GM12878 (cell line): ENCODE measurements at regions not wholly inside any gene's neighbourhood (a gene's known extent, or its start where the extent isn't known, plus 50 kb on each side); places are given as distances from the start of the nearest gene placed in this dataset.

Experiments used
- ATAC-seq: fragments of 200-7000 bp; cut with Tn5 transposase; 3 replicates; pipeline ENCODE4 v1.9.1; 2020; ENCODE audit warnings: mild to moderate bottlenecking, moderate library complexity
- BruUV-seq: library from RNA; stranded (reverse); fragments of 400-500 nt; replicated peaks from 2 replicates; lab custom pipeline; 2021; lab: Mats Ljungman, UMichigan
- CTCF ChIA-PET: fragments of 300-600 bp; sonication (Branson Sonifier 250); formaldehyde crosslinking; extraction: SDS; loops from one replicate; lab custom pipeline; 2021; ENCODE audit warnings: inconsistent platforms; lab: Yijun Ruan, JAX
- POLR2A ChIA-PET: fragments of 350-600 bp; formaldehyde crosslinking; extraction: SDS; loops from one replicate; lab custom pipeline; 2021; ENCODE audit warnings: inconsistent platforms; lab: Charles Lee
- RAD21 ChIA-PET: fragments of 300-600 bp; sonication (Branson Sonifier 250); formaldehyde crosslinking; loops from one replicate; lab custom pipeline; 2023; ENCODE audit warnings: antibody characterized with exemption; ENCODE audit not compliant: unreplicated experiment; lab: Charles Lee
- SMC1A ChIA-PET: fragments of 300-600 bp; sonication (Branson Sonifier 250); formaldehyde crosslinking; loops from one replicate; lab custom pipeline; 2023; ENCODE audit not compliant: unreplicated experiment, uncharacterized antibody; lab: Charles Lee
- DNase-seq: peaks from one replicate; pipeline ENCODE4 v3.0.0-alpha.2; 2011; ENCODE audit warnings: low read depth, low spot score
- FAIRE-seq: peaks from 3 replicates; lab custom pipeline; 2011; peaks lifted over from hg19 to GRCh38; lab: Jason Lieb, UNC
- H2AFZ ChIP-seq: 2 replicates; pipeline ENCODE4 v1.6.0; 2011; ENCODE audit warnings: low read depth, low read length, control low read depth; ENCODE audit not compliant: control insufficient read depth
- H3K27ac ChIP-seq: 2 replicates; pipeline ENCODE4 v1.5.1; 2011; ENCODE audit warnings: control low read depth; ENCODE audit not compliant: control insufficient read depth, insufficient read depth
- H3K27me3 ChIP-seq, 2 experiments: replicated peaks in 1 of 2; 2 replicates each; pipeline versions ENCODE4 v1.6.0 to v1.6.1; 2011; ENCODE audit warnings: low read length in 1 of 2; ENCODE audit not compliant: control insufficient read depth in 2 of 2, insufficient read depth in 2 of 2
- H3K36me3 ChIP-seq, 2 experiments: 2 replicates each; pipeline ENCODE4 v1.5.1; 2011; ENCODE audit warnings: low read length in 1 of 2; ENCODE audit not compliant: control insufficient read depth in 2 of 2, insufficient read depth in 2 of 2
- H3K4me1 ChIP-seq: 2 replicates; pipeline ENCODE4 v1.6.1; 2011; ENCODE audit warnings: mild to moderate bottlenecking, low read length, moderate library complexity, mixed read lengths; ENCODE audit not compliant: control insufficient read depth, insufficient read depth
- H3K4me2 ChIP-seq: 2 replicates; pipeline ENCODE4 v1.6.0; 2011; ENCODE audit warnings: control low read depth; ENCODE audit not compliant: control insufficient read depth, insufficient read depth
- H3K4me3 ChIP-seq: fragments of 200-600 bp; sonication (generic); 2 replicates; pipeline ENCODE4 v1.5.1; 2016
- H3K79me2 ChIP-seq: 2 replicates; pipeline ENCODE4 v1.6.0; 2011; ENCODE audit warnings: low read length; ENCODE audit not compliant: control insufficient read depth, insufficient read depth
- H3K9ac ChIP-seq: 2 replicates; pipeline ENCODE4 v1.8.0; 2011; ENCODE audit warnings: low read length, control low read depth, mixed read lengths; ENCODE audit not compliant: control insufficient read depth, insufficient read depth
- H3K9me3 ChIP-seq: replicated peaks from 3 replicates; pipeline ENCODE4 v1.5.1; 2011; ENCODE audit warnings: mild to moderate bottlenecking, low read length; ENCODE audit not compliant: control insufficient read depth, insufficient read depth
- H4K20me1 ChIP-seq: 2 replicates; pipeline ENCODE4 v1.6.0; 2011; ENCODE audit not compliant: control insufficient read depth, insufficient read depth
- GATAD2B ChIP-seq: fragments of 450-650 bp; conservative IDR thresholded peaks from 2 replicates; pipeline ENCODE4 v1.6.1; 2017; ENCODE audit warnings: low read depth, mild to moderate bottlenecking, moderate library complexity
- KLF5 ChIP-seq: fragments of 450-650 bp; IDR thresholded peaks from 2 replicates; pipeline ENCODE4 v1.6.1; 2014; ENCODE audit warnings: mild to moderate bottlenecking; ENCODE audit not compliant: partially characterized antibody
- NBN ChIP-seq: fragments of 450-650 bp; IDR thresholded peaks from 2 replicates; pipeline ENCODE4 v1.6.1; 2016
- NFXL1 ChIP-seq: fragments of 450-650 bp; IDR thresholded peaks from 2 replicates; pipeline ENCODE4 v1.6.1; 2017; ENCODE audit warnings: antibody characterized with exemption, mild to moderate bottlenecking, borderline replicate concordance
- PAX8 ChIP-seq: fragments of 450-650 bp; IDR thresholded peaks from 2 replicates; pipeline ENCODE4 v1.6.1; 2017; ENCODE audit warnings: mild to moderate bottlenecking, moderate library complexity
- POLR2AphosphoS2 ChIP-seq: IDR thresholded peaks from 2 replicates; pipeline ENCODE4 v1.6.1; 2011; ENCODE audit warnings: low read depth, mild to moderate bottlenecking, low read length, improper control_type of control experiment, moderate library complexity
- RFX5 ChIP-seq: IDR thresholded peaks from 2 replicates; pipeline ENCODE4 v1.6.1; 2011; ENCODE audit warnings: low read depth, low read length, improper control_type of control experiment
- TARDBP ChIP-seq: IDR thresholded peaks from 2 replicates; pipeline ENCODE4 v1.6.1; 2016; ENCODE audit warnings: borderline replicate concordance
- WGBS: methylation state at CpG from one replicate; pipeline ENCODE4 v1.1.6; 2016; ENCODE audit warnings: low lambda C conversion rate; ENCODE audit not compliant: insufficient replicate concordance, insufficient coverage; ENCODE audit errors: missing lambda C conversion rate; 5-methylcytosine and 5-hydroxymethylcytosine counted together
- in situ Hi-C: fragments of 300-500 bp; cut with MboI; formaldehyde crosslinking; loops from 9 replicates; pipeline ENCODE4 v1.14.3; 2018; ENCODE audit warnings: mixed read lengths
- intact Hi-C: fragments of 100-400 bp; cut with micrococcal nuclease; formaldehyde crosslinking; loops from one replicate; pipeline ENCODE4 v1.14.2; 2022; ENCODE audit not compliant: unreplicated experiment
- TF ChIP-seq, protein P1 (sequence below): fragments of 450-650 bp; IDR thresholded peaks from 2 replicates; pipeline ENCODE4 v1.6.1; 2017; ENCODE audit warnings: borderline replicate concordance
- TF ChIP-seq, protein P2 (sequence below): fragments of 450-650 bp; IDR thresholded peaks from 2 replicates; pipeline ENCODE4 v1.6.1; 2017; ENCODE audit warnings: mild to moderate bottlenecking, moderate library complexity
- TF ChIP-seq, protein P3 (sequence below): fragments of 450-650 bp; IDR thresholded peaks from 2 replicates; pipeline ENCODE4 v1.6.1; 2017; ENCODE audit warnings: mild to moderate bottlenecking
- TF ChIP-seq, protein P4 (sequence below): IDR thresholded peaks from 2 replicates; pipeline ENCODE4 v1.6.1; 2011; ENCODE audit warnings: low read depth, low read length, improper control_type of control experiment, borderline replicate concordance
- TF ChIP-seq, protein P5 (sequence below): fragments of 450-650 bp; IDR thresholded peaks from 2 replicates; pipeline ENCODE4 v1.6.1; 2017; ENCODE audit warnings: mild to moderate bottlenecking, low read depth, inconsistent platforms; ENCODE audit not compliant: poor library complexity, severe bottlenecking

DNA sequence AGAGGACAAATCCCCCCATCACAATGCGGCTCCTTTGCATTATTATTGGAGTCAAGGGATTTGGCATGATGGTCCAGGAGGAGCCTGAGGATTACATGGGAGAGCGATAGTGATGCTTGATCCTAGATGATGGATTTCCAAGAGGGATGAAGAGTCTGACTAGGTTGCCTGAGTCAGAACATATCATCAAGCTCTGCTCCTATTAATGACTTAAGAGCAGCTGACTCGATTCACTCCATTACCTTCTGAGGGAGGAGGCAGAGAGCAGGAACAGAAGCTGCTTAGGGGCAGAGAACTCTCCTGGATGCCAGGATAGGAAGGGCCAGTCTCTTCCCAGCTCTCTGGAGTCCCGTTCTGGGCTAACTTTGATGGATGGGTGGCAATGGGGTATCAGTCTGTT is 54.0 kb upstream of the CISTR start:
- DNase-seq, result no peak
- WGBS, result 12% methylated on average over 4 of the region's 4 CpGs
- Histone ChIP-seq H3K4me1 (no peaks in the 10 kb centered on the region), H4K20me1 (no peaks in the 10 kb centered on the region), H3K27ac (no peak overlapping the region), H3K79me2 (no peaks in the 10 kb centered on the region), H3K9ac (no peak overlapping the region), H3K27me3 (peaks cover 0 to 9% of the 10 kb centered on the region in 2 experiments; a peak in 3 of 4 replicates), H2AFZ (no peak overlapping the region), H3K36me3 (no peaks in the 10 kb centered on the region), H3K4me3 (no peak overlapping the region), H3K9me3 (no peaks in the 10 kb centered on the region), H3K4me2 (no peak overlapping the region)
- ATAC-seq, result no peak
- ChIA-PET CTCF (interaction anchor here (1.5 kb wide), 1 partner anchor 60 kb away, joined by 6 read pairs; no protein-coding TSS in a partner anchor), RAD21 (no interaction called here), POLR2A (interaction anchor here (0.5 to 1.8 kb wide), 2 partner anchors 23 to 98 kb away, joined by 3 to 5 read pairs; no protein-coding TSS in a partner anchor), SMC1A (interaction anchor here (0.6 to 1.3 kb wide), 3 partner anchors 8 to 115 kb away, joined by 3 to 4 read pairs (median 3); no protein-coding TSS in a partner anchor)
- intact Hi-C loops (no loop called here), in situ Hi-C loops (no loop called here)
- no peak for FAIRE-seq
- no TSS peak for BruUV-seq
- TF ChIP-seq, protein P1, sequence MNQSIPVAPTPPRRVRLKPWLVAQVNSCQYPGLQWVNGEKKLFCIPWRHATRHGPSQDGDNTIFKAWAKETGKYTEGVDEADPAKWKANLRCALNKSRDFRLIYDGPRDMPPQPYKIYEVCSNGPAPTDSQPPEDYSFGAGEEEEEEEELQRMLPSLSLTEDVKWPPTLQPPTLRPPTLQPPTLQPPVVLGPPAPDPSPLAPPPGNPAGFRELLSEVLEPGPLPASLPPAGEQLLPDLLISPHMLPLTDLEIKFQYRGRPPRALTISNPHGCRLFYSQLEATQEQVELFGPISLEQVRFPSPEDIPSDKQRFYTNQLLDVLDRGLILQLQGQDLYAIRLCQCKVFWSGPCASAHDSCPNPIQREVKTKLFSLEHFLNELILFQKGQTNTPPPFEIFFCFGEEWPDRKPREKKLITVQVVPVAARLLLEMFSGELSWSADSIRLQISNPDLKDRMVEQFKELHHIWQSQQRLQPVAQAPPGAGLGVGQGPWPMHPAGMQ, result no peak
- no peak for TF ChIP-seq NFXL1
- TF ChIP-seq, protein P2, sequence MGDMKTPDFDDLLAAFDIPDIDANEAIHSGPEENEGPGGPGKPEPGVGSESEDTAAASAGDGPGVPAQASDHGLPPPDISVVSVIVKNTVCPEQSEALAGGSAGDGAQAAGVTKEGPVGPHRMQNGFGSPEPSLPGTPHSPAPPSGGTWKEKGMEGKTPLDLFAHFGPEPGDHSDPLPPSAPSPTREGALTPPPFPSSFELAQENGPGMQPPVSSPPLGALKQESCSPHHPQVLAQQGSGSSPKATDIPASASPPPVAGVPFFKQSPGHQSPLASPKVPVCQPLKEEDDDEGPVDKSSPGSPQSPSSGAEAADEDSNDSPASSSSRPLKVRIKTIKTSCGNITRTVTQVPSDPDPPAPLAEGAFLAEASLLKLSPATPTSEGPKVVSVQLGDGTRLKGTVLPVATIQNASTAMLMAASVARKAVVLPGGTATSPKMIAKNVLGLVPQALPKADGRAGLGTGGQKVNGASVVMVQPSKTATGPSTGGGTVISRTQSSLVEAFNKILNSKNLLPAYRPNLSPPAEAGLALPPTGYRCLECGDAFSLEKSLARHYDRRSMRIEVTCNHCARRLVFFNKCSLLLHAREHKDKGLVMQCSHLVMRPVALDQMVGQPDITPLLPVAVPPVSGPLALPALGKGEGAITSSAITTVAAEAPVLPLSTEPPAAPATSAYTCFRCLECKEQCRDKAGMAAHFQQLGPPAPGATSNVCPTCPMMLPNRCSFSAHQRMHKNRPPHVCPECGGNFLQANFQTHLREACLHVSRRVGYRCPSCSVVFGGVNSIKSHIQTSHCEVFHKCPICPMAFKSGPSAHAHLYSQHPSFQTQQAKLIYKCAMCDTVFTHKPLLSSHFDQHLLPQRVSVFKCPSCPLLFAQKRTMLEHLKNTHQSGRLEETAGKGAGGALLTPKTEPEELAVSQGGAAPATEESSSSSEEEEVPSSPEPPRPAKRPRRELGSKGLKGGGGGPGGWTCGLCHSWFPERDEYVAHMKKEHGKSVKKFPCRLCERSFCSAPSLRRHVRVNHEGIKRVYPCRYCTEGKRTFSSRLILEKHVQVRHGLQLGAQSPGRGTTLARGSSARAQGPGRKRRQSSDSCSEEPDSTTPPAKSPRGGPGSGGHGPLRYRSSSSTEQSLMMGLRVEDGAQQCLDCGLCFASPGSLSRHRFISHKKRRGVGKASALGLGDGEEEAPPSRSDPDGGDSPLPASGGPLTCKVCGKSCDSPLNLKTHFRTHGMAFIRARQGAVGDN, result no peak
- no peak for TF ChIP-seq POLR2AphosphoS2
- TF ChIP-seq NBN, result no peak
- TF ChIP-seq PAX8, result no peak
- TF ChIP-seq, protein P3, sequence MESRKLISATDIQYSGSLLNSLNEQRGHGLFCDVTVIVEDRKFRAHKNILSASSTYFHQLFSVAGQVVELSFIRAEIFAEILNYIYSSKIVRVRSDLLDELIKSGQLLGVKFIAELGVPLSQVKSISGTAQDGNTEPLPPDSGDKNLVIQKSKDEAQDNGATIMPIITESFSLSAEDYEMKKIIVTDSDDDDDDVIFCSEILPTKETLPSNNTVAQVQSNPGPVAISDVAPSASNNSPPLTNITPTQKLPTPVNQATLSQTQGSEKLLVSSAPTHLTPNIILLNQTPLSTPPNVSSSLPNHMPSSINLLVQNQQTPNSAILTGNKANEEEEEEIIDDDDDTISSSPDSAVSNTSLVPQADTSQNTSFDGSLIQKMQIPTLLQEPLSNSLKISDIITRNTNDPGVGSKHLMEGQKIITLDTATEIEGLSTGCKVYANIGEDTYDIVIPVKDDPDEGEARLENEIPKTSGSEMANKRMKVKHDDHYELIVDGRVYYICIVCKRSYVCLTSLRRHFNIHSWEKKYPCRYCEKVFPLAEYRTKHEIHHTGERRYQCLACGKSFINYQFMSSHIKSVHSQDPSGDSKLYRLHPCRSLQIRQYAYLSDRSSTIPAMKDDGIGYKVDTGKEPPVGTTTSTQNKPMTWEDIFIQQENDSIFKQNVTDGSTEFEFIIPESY, result no peak
- no peak for TF ChIP-seq TARDBP
- TF ChIP-seq GATAD2B, result no peak
- TF ChIP-seq, protein P4, sequence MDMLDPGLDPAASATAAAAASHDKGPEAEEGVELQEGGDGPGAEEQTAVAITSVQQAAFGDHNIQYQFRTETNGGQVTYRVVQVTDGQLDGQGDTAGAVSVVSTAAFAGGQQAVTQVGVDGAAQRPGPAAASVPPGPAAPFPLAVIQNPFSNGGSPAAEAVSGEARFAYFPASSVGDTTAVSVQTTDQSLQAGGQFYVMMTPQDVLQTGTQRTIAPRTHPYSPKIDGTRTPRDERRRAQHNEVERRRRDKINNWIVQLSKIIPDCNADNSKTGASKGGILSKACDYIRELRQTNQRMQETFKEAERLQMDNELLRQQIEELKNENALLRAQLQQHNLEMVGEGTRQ, result no peak
- TF ChIP-seq, protein P5, sequence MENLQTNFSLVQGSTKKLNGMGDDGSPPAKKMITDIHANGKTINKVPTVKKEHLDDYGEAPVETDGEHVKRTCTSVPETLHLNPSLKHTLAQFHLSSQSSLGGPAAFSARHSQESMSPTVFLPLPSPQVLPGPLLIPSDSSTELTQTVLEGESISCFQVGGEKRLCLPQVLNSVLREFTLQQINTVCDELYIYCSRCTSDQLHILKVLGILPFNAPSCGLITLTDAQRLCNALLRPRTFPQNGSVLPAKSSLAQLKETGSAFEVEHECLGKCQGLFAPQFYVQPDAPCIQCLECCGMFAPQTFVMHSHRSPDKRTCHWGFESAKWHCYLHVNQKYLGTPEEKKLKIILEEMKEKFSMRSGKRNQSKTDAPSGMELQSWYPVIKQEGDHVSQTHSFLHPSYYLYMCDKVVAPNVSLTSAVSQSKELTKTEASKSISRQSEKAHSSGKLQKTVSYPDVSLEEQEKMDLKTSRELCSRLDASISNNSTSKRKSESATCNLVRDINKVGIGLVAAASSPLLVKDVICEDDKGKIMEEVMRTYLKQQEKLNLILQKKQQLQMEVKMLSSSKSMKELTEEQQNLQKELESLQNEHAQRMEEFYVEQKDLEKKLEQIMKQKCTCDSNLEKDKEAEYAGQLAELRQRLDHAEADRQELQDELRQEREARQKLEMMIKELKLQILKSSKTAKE, result no peak
- no peak for TF ChIP-seq RFX5
- no peak for TF ChIP-seq KLF5
